Osteocyte (in vitro differentiated cells): ENCODE measurements at regions not wholly inside any gene's neighbourhood (a gene's known extent, or its start where the extent isn't known, plus 50 kb on each side); places are given as distances from the start of the nearest gene placed in this dataset.
A peak's percentile ranks its signal among the peaks of the same experiment; 100 is the strongest.
"Not testable (repeated sequence)": the region's sequence is repeated elsewhere in the genome, so short reads cannot be mapped to it uniquely, and the experiment has no call there.

Experiments
- DNase-seq: peaks from one replicate; pipeline ENCODE4 v3.0.0; 2021; ENCODE audit warnings: mixed read lengths; ENCODE audit not compliant: unreplicated experiment; ENCODE audit errors: extremely low spot score
- H3K27ac Mint-ChIP-seq: one replicate; pipeline ENCODE4 v1.8.0; 2021; ENCODE audit warnings: mild to moderate bottlenecking, mixed read lengths; ENCODE audit not compliant: unreplicated experiment
- H3K27me3 Mint-ChIP-seq: one replicate; pipeline ENCODE4 v1.8.0; 2021; ENCODE audit warnings: mixed read lengths; ENCODE audit not compliant: unreplicated experiment
- H3K36me3 Mint-ChIP-seq: one replicate; pipeline ENCODE4 v1.8.0; 2021; ENCODE audit warnings: mixed read lengths; ENCODE audit not compliant: unreplicated experiment
- H3K4me1 Mint-ChIP-seq: one replicate; pipeline ENCODE4 v1.8.0; 2021; ENCODE audit warnings: mixed read lengths; ENCODE audit not compliant: unreplicated experiment
- H3K4me3 Mint-ChIP-seq: one replicate; pipeline ENCODE4 v1.8.0; 2021; ENCODE audit warnings: mild to moderate bottlenecking, moderate library complexity, mixed read lengths; ENCODE audit not compliant: unreplicated experiment
- H3K9me3 Mint-ChIP-seq: one replicate; pipeline ENCODE4 v1.8.0; 2021; ENCODE audit warnings: mixed read lengths; ENCODE audit not compliant: unreplicated experiment

GRCh38 chr9:62897411-62898225 is 1707.8 kb downstream of the SPATA31A7 start:
- H3K27ac Mint-ChIP-seq, H3K4me1 Mint-ChIP-seq, DNase-seq, H3K9me3 Mint-ChIP-seq, H3K27me3 Mint-ChIP-seq, H3K36me3 Mint-ChIP-seq: not testable (repeated sequence)
- peak overlapping the region; percentile 35 for H3K4me3 Mint-ChIP-seq

DNA sequence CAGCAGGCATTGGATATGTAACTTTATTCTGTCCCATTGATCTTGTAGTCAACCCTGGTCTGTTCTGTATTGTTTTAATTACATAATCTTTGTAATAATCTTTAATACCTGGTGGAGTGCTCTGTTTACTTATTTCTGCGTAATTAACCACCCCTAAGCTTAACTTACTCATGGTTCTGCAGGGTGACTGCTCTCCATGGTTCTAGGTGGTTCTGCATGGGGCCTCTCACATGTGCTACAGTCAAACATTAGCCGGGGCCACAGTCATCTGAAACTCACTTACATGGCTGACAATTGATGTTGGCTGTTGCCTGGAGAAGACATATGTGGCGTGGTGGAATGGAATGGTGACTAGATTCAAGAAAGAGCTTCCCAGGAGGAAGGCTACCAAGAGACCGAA is 1709.8 kb downstream of the SPATA31A7 start:
- not testable (repeated sequence) for H3K9me3 Mint-ChIP-seq, DNase-seq, H3K27me3 Mint-ChIP-seq, H3K27ac Mint-ChIP-seq, H3K4me3 Mint-ChIP-seq, H3K36me3 Mint-ChIP-seq, H3K4me1 Mint-ChIP-seq

GRCh38 chr9:62904061-62904460 is 1714.2 kb downstream of the SPATA31A7 start:
- not testable (repeated sequence) for H3K4me3 Mint-ChIP-seq, H3K36me3 Mint-ChIP-seq, DNase-seq

GRCh38 chr9:62905722-62906121 is 1715.9 kb downstream of the SPATA31A7 start:
- H3K36me3 Mint-ChIP-seq, DNase-seq, H3K4me3 Mint-ChIP-seq: not testable (repeated sequence)

More at GRCh38 chr9:62904061-62904460, 1714.2 kb downstream of the SPATA31A7 start:
- H3K27me3 Mint-ChIP-seq, H3K9me3 Mint-ChIP-seq, H3K4me1 Mint-ChIP-seq, H3K27ac Mint-ChIP-seq: not testable (repeated sequence)

GRCh38 chr9:62907866-62908265 is 1718.0 kb downstream of the SPATA31A7 start:
- H3K9me3 Mint-ChIP-seq, H3K27me3 Mint-ChIP-seq, H3K4me1 Mint-ChIP-seq, DNase-seq, H3K27ac Mint-ChIP-seq, H3K4me3 Mint-ChIP-seq, H3K36me3 Mint-ChIP-seq: not testable (repeated sequence)

More at GRCh38 chr9:62905722-62906121, 1715.9 kb downstream of the SPATA31A7 start:
- H3K27me3 Mint-ChIP-seq, H3K9me3 Mint-ChIP-seq, H3K27ac Mint-ChIP-seq, H3K4me1 Mint-ChIP-seq: not testable (repeated sequence)

GRCh38 chr9:62908271-62908670 is 1718.4 kb downstream of the SPATA31A7 start:
- H3K36me3 Mint-ChIP-seq, DNase-seq, H3K4me1 Mint-ChIP-seq, H3K9me3 Mint-ChIP-seq, H3K4me3 Mint-ChIP-seq, H3K27ac Mint-ChIP-seq, H3K27me3 Mint-ChIP-seq: not testable (repeated sequence)

DNA sequence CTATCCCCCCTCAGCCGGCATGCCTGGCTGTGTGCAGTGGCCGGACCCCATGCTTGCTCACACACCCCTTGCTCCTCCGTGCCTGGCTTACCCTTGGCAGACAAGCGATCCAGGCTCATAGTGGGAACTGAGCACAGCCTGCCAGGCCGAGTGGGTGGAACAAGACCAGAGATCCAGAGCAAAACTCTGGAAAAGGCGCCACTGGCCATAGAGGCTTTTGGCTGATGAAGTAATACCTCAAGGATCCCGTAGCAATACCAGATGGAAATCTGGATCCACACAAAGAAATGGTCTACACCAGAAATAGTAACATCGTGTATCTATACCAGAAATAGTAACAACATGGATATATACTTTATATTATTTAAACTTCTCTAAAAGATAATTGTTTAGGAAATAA is 1719.6 kb downstream of the SPATA31A7 start:
- H3K27me3 Mint-ChIP-seq, H3K9me3 Mint-ChIP-seq, H3K36me3 Mint-ChIP-seq, H3K27ac Mint-ChIP-seq, H3K4me1 Mint-ChIP-seq, DNase-seq, H3K4me3 Mint-ChIP-seq: not testable (repeated sequence)

DNA sequence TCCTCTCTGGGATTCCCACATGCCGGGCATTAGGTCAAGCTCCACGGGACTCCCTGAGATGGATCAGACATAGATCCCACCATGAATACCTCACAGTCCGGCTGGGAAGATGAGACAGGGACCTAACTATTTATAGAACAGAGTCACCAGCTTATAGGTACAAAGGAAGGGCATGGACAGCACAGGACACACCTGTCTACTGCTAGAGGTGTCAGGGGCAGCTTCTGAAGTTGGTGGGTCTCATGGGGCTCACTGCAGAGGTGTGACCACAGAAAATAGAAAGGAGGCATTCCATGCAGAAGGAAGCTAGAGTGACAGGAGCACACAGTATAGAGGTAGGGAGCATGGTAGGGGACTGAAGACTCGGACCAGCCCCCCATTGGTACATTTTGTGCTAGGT is 1722.4 kb downstream of the SPATA31A7 start:
- not testable (repeated sequence) for H3K9me3 Mint-ChIP-seq, DNase-seq, H3K27ac Mint-ChIP-seq, H3K4me3 Mint-ChIP-seq, H3K4me1 Mint-ChIP-seq, H3K27me3 Mint-ChIP-seq, H3K36me3 Mint-ChIP-seq

- not testable (repeated sequence) for H3K27ac Mint-ChIP-seq, H3K9me3 Mint-ChIP-seq, H3K36me3 Mint-ChIP-seq, H3K4me1 Mint-ChIP-seq, H3K4me3 Mint-ChIP-seq, DNase-seq, H3K27me3 Mint-ChIP-seq
Measured at GRCh38 chr9:62915168-62915567, 1725.3 kb downstream of the SPATA31A7 start.

- H3K27me3 Mint-ChIP-seq, H3K4me3 Mint-ChIP-seq, H3K4me1 Mint-ChIP-seq, H3K9me3 Mint-ChIP-seq, DNase-seq, H3K27ac Mint-ChIP-seq, H3K36me3 Mint-ChIP-seq: not testable (repeated sequence)
Measured at GRCh38 chr9:62915661-62916060, 1725.8 kb downstream of the SPATA31A7 start.

GRCh38 chr9:62918648-62919385 is 1729.0 kb downstream of the SPATA31A7 start:
- H3K9me3 Mint-ChIP-seq, H3K36me3 Mint-ChIP-seq, H3K4me3 Mint-ChIP-seq, DNase-seq, H3K27ac Mint-ChIP-seq, H3K27me3 Mint-ChIP-seq, H3K4me1 Mint-ChIP-seq: not testable (repeated sequence)

- H3K27ac Mint-ChIP-seq, H3K27me3 Mint-ChIP-seq, H3K9me3 Mint-ChIP-seq, H3K4me1 Mint-ChIP-seq, H3K4me3 Mint-ChIP-seq, DNase-seq, H3K36me3 Mint-ChIP-seq: not testable (repeated sequence)
Measured at GRCh38 chr9:62931484-62931883, 1741.6 kb downstream of the SPATA31A7 start.
